OCI-LY1 (cell line): ENCODE measurements at regions not wholly inside any gene's neighbourhood (a gene's known extent, or its start where the extent isn't known, plus 50 kb on each side); places are given as distances from the start of the nearest gene placed in this dataset.

ENCODE experiments used
- CTCF ChIP-seq: fragments of 200-600 bp; sonication (generic), shearing (Covaris generic); IDR thresholded peaks from 2 replicates; pipeline ENCODE4 v1.5.1; 2017; ENCODE audit warnings: mild to moderate bottlenecking, antibody characterized with exemption, low read length, moderate library complexity, mixed read lengths
- EZH2 ChIP-seq: fragments of 200-600 bp; sonication (generic), shearing (Covaris generic); IDR thresholded peaks from 2 replicates; pipeline ENCODE4 v1.8.0; 2017; ENCODE audit warnings: borderline replicate concordance, mixed run types, mild to moderate bottlenecking, antibody characterized with exemption, low read length, moderate library complexity, mixed read lengths

DNA sequence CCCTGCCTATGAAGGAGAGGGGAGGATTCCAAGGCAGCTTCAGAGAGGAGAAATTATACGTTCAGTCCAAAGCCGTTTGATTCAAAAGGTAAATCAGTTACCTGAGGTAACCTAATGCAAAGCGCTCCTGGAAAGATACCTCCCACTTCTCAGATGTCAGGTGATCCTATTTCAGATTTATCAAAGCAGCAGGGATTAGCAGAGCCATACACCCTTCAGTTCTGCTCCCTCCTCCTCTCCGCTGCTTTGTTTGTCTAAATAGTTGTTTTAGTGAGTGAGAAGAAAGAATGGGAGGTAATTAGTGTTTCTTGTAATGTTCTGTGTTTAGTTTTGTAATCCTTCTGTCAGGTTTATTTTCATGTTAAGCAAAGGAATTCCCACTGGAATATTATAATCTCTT lies 81.1 kb downstream of the SOX14 start:
- no peak for TF ChIP-seq CTCF
- TF ChIP-seq EZH2: no peak
